ENCODE measurements at regions not wholly inside any gene's neighbourhood (a gene's known extent, or its start where the extent isn't known, plus 50 kb on each side); places are given as distances from the start of the nearest gene placed in this dataset.
"Not testable (repeated sequence)": the region's sequence is repeated elsewhere in the genome, so short reads cannot be mapped to it uniquely, and the experiment has no call there.

DNA sequence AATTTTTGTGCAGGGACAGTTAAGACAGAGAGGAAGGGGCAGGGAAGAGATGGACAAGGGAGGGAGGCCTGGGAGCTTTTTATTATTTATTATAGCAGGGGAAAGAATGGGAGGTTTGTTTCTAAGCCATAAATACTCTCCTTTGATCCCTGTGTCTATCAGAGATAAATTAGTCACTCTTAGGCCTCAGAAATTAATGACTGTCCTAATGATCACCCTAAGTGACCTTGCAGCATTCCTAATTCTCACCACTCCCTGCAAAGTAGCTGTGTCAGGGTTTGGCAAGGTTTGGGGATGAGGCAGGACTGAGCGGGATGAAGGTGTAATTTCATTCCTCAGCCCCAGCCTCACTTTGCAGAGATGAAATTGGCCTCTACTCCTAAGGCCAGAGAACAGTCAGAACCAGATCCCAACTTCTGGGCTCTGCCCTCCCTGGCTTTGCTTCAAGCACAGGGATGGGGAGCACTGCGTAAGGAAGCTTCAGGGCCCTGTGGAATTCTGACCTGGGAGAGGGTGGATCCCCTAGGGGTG is 95.0 kb downstream of the TMEM17 start:
- no peak for DNase-seq (ENCODE audit: low spot score)

GRCh38 chr2:62410015-62410453 is 96.0 kb downstream of the TMEM17 start:
- no peak for DNase-seq (ENCODE audit: low spot score)

- no peak for DNase-seq (ENCODE audit: low spot score)
Measured at GRCh38 chr2:62409442-62409841, 96.6 kb downstream of the TMEM17 start.

DNA sequence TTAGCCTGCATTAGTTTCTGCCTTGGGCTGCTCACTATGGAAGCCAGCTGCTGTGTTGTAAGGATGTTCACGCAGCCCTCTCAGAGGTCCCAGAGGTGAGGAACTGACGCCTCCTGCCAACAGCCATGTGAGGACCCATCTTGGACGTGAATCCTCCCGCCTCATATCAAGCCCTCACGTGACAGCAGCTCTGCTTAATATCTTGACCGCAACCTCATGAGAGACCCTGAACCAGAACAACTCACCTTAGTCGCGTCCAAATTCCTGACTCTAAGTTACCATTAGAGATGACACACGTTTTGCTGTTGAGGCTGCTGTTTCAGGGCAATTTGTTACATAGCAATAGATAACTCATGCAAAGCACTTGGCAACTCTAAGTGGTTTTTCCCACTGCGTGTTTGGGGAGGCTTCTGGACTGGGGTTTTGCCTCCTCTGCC is 97.7 kb downstream of the TMEM17 start:
- no peak for DNase-seq (ENCODE audit: low spot score)

DNA sequence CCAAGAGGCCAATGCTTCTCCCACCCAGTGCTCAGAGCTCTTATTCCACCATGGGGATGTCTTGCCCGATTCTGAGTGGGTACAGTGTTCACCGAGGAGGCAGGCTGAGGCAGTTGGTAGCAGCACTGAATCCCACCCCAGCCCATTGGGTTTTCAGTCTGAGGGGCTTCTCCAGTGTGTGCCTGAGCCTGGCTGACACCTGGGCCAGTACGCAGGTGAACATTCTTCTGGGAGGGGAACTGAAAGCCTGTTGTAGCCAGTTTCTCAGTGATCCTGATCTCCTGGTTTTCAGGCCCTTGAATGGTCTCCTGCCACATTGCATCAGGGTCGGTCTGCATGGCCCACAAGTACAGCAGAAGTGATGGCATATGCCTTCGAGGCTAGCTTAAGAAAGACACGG is 98.2 kb downstream of the TMEM17 start:
- no peak for DNase-seq (ENCODE audit: low spot score)

DNA sequence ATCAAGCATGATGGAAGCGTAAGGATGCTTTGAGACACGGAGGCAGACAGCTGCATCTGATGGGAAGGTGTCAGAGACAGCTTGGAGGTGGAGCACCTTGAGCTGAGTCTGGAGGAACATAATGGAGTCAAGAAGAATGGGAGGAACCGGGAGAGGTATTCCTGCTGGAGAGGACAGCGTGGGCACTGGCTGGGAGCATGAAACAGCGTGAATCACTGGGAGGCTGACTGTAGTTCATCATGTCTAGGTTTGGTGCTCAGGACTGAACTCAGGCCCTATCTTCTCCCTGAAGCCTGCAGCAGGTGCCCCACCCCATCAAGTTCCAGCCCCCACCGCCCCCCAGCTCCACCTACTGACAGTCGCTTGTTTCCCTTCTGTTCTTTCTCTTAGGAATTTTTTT is 98.6 kb downstream of the TMEM17 start:
- DNase-seq (ENCODE audit: low spot score) = no peak

GRCh38 chr2:62406573-62407043 is 99.4 kb downstream of the TMEM17 start:
- no peak for DNase-seq (ENCODE audit: low spot score)

DNA sequence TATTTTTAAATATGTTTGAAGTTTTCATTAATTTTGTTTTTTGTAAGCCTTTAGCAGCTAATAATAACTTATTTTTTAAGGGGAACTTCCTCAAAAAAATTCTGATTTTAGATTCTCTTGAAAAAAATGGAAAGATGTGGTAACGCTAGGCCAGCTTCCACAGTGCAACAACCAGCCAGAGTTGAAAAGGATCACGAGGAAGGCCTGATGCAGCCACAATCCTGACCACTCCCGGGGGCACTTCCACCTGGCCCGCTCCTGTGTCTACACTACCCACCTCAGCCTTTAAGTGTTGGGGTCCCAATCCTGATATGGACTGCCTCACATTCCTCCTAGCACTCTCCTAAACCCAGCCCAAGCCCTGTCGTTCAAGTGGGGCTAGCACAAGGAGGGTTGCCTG is 101.1 kb downstream of the TMEM17 start:
- DNase-seq (ENCODE audit: low spot score) = no peak

GRCh38 chr2:62402156-62402555 is 103.8 kb downstream of the TMEM17 start:
- no peak for DNase-seq (ENCODE audit: low spot score)

- no peak for DNase-seq (ENCODE audit: low spot score)
Measured at GRCh38 chr2:62398356-62398755, 107.6 kb downstream of the TMEM17 start.

DNA sequence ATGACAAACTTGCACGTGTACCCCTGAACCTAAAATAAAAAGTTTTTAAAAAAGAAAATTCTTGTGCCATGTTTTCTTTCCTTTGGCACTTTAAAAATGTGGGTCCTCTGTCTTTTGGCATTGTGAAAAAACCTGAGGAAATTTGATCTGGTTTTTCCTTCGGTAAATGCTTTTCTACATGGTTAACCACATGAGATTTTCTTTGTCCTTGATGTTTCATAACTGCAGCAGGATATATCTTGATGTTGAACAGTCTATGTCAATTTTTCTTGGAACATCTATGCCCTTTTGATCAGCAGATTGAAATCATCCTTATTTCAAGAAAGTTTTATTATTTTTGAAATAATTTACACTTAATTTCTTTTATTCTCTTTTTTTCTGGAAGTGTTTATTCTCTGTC is 109.1 kb downstream of the TMEM17 start:
- DNase-seq (ENCODE audit: low spot score) = no peak

GRCh38 chr2:62393293-62393692 is 112.7 kb downstream of the TMEM17 start:
- no peak for DNase-seq (ENCODE audit: low spot score)

GRCh38 chr2:62391696-62392095 is 114.3 kb downstream of the TMEM17 start:
- no peak for DNase-seq (ENCODE audit: low spot score)

GRCh38 chr2:62386378-62386777 is 119.6 kb downstream of the TMEM17 start:
- not testable (repeated sequence) for DNase-seq (ENCODE audit: low spot score)

DNA sequence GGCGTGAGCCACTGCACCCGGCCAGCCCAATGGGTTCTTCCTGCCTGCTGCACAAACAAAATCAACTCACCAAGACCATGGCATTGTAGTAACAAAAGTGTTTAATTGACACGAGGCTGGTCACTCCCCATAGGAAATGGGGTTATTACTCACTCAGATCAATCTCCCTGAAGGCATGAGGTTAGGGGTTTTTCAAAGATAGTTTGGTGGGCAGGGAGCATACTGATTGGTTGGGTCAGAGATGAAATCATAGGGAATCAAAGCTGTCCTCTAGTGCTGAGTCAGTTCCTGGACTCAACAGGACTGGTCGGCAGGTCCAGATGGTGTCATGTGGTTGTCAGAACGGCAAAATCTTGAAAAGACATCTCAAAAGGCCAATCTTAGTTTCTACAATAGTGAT is 122.1 kb downstream of the TMEM17 start:
- no peak for DNase-seq (ENCODE audit: low spot score)

- no peak for DNase-seq (ENCODE audit: low spot score)
Measured at GRCh38 chr2:62382757-62383156, 123.2 kb downstream of the TMEM17 start.

DNA sequence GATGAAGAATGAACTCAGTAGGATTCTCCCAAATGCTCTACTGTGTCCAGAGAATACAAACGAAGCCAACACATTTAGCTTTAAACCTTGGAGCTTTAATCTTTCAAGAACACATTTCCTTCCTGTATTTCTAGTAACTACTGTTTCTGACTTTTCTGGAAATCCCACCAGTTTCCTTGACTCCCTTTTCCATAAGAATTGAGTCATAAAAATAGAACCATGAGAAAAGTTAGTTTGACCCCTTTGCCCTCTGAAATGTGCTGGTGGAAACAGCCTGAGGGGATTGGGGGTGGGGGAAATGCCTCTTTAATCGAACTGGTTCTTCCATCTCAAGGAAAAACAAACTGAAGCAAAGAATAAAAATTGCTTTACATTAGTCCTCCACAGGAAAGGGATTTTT is 123.9 kb downstream of the TMEM17 start:
- no peak for DNase-seq (ENCODE audit: low spot score)

DNA sequence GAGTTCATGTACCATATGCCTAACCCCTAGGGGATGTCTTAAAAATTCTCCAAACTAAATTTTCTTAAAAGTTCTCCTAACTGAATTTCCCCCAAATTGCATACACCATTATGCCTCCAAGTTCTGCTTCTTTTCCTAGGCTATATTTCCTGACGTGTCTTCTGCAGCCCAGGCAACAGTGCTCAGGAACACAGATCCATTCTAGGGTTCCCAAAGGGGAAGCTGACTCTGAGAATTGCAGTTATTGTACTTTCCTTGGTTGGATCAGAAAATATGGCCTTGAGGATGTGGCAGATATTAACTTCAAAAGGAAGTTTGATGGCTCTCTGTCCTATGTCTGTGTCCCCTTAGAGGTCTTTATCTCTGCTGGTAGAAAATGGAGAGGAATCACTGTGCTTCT is 124.3 kb downstream of the TMEM17 start:
- no peak for DNase-seq (ENCODE audit: low spot score)

- DNase-seq (ENCODE audit: low spot score) = no peak
Measured at GRCh38 chr2:62379566-62379965, 126.4 kb downstream of the TMEM17 start.

DNA sequence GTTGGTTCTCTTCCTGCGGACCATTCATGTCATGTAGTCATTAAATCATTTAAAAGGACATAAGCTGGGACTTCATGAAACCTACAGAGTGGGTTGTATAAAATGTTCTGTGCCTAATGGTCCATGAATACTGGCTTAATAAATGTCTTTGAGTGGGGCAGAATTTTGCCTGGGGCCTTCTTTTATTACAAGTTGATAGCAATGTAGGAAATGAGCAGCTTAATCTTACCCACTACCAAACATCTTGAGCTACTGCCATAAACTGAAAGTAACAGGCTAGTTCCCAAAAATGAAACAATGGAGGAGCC is 130.9 kb downstream of the TMEM17 start:
- DNase-seq (ENCODE audit: low spot score) = no peak

DNA sequence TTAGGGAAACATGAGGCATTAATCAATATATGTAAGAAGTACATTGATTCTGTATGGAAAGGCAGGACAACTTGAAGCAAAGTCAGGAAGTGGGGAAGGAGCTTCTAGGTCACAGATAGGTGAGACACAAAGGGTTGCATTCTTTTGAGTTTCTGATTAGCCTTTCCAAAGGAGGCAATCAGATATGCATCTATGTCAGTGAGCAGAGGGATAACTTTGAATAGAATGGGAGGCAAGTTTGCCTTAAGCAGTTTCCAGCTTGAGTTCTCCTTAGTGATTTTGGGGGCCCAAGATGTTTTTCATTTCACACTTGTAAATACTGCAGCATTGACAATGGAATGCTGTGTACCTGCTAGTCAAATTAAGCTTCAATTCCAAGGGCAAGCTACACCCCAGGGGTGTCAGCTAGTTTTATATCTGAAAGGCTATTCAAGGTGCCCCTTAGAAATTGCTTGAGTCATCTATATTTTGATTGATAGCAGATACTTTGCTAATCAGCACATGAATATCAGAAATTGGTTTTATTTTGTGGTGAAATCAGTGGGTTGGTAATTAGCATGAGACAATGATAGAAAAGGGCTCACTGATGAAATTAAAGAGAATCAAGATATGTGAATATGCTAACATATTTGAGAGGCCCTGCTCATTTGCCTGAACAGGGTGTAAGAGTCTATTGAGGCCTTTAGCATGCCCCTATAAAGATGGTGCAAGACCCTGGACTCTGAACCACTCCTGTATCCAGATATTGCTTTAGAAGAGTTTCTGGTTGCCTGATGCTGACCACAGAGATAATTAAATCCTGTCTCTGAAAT is 131.5 kb downstream of the TMEM17 start:
- no peak for DNase-seq (ENCODE audit: low spot score)

GRCh38 chr2:62372824-62373223 is 133.2 kb downstream of the TMEM17 start:
- DNase-seq (ENCODE audit: low spot score) = no peak

DNA sequence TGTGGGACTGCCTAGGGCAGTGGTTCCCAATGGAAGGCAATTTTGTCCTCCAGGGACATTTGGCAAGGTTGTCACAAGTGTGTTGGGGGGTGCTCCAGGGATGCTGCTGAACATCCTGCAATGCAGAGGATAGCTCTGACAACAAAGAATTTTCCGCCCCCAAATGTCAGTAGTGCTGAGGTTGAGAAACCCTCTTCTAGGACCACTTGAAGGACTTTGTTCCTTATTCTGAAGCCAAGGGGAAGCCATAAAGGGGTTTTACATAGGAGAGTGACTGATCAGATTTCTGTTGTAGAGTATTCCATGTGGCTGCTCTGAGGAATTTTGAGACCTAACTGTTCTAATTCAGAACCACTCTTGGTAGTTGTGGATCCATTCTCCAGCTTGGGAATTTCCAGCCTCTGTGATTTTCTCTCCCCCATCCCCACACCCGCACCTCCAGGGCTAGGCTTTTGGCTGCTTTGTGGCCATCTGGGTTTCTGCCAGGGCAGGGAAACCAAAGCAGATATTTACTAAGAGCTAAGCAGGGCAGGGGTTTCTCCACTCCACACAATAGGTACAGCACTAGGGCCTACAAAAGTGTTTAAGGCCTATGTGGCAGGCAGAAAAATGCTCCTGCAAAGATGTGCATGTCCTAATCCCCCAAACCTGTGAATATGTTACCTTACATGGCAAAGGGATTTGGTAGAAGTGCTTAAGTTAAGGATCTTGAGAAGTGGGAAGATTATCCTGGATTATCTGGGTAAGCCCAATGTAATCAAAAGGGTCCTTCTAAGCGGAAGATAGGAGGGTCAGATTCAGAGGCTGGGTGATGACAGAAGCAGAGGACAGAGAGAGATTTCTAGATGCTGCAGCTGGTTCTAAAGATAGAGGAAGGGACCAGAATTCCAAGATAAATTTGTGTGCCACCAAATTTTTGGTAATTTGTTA is 135.4 kb downstream of the TMEM17 start:
- DNase-seq (ENCODE audit: low spot score) = no peak
